ENCODE measurements at regions not wholly inside any gene's neighbourhood (a gene's known extent, or its start where the extent isn't known, plus 50 kb on each side); places are given as distances from the start of the nearest gene placed in this dataset.

DNA sequence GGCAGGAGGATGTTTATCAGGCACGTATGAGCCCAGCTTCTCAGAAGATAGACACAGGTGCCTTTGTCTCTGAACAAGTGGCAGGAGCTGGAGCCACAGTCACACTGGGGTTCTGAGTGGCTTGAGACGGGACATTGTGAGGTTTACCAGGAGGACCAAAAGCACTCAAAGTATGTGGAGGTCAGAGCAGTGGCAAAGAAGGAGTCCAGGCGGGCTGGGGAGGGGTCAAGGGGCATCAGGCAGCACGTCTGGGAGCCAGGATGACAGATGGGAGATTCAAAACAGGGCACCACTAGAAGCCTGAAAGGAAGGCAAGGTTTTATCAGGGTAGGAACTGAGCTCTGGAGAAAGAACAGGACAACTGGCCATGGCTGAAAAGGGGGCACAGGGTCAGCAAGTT is 67.2 kb upstream of the MARCHF10 start:
- TF ChIP-seq, protein P1, sequence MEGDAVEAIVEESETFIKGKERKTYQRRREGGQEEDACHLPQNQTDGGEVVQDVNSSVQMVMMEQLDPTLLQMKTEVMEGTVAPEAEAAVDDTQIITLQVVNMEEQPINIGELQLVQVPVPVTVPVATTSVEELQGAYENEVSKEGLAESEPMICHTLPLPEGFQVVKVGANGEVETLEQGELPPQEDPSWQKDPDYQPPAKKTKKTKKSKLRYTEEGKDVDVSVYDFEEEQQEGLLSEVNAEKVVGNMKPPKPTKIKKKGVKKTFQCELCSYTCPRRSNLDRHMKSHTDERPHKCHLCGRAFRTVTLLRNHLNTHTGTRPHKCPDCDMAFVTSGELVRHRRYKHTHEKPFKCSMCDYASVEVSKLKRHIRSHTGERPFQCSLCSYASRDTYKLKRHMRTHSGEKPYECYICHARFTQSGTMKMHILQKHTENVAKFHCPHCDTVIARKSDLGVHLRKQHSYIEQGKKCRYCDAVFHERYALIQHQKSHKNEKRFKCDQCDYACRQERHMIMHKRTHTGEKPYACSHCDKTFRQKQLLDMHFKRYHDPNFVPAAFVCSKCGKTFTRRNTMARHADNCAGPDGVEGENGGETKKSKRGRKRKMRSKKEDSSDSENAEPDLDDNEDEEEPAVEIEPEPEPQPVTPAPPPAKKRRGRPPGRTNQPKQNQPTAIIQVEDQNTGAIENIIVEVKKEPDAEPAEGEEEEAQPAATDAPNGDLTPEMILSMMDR (conservative IDR thresholded peaks at IDR 0.05; ENCODE audit: low read depth, low read length) = no peak
- no peak for DNase-seq (ENCODE audit: low read depth)
- no peak overlapping the region for H3K4me3 ChIP-seq (ENCODE audit: low read length)

DNA sequence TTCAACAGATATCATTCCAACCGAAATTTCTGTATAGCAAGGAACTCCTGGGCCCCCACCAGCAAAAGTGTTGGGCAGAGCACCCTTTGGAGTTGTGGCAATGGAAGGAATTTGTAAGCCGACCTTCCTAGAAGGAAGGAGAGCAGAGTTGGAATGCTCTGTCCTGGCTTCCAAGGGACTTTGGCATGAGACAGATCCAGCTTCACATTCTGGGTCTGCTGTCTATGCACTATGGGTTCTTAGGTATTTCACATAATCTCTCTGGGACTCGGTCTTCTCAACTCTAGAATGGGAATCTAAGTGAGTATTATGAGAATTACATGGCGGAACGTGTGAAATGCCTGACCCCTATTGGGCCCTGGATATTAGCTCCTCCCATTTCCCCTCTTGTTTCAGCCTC is 63.2 kb upstream of the MARCHF10 start:
- no peak for DNase-seq (ENCODE audit: low read depth)
- TF ChIP-seq, protein P1 (conservative IDR thresholded peaks at IDR 0.05; ENCODE audit: low read depth, low read length) = no peak
- no peak overlapping the region for H3K4me3 ChIP-seq (ENCODE audit: low read length)

DNA sequence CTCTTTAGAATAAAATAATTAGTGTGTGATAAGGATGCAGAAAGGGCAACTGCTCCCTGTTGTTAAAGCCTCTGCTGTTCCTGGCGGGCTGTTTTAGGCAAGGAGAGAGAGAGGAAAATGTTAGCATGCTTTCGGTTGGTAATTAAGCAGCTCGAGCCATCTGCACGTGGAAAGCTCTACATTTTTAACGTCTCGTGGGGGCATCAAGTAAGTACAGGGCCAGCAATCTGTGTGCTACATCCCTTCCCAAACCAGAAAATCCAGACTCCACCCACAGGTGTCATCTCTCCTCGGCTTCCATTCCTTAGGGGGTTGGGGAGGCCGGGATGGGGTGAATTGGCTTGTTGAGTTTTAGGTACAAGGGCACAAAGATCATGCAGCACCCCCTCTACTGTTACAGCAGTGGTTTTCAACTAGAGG is 62.4 kb upstream of the MARCHF10 start:
- DNase-seq (ENCODE audit: low read depth) = no peak
- H3K4me3 ChIP-seq (ENCODE audit: low read length) = no peak overlapping the region
- TF ChIP-seq, protein P1 (conservative IDR thresholded peaks at IDR 0.05; ENCODE audit: low read depth, low read length) = no peak

DNA sequence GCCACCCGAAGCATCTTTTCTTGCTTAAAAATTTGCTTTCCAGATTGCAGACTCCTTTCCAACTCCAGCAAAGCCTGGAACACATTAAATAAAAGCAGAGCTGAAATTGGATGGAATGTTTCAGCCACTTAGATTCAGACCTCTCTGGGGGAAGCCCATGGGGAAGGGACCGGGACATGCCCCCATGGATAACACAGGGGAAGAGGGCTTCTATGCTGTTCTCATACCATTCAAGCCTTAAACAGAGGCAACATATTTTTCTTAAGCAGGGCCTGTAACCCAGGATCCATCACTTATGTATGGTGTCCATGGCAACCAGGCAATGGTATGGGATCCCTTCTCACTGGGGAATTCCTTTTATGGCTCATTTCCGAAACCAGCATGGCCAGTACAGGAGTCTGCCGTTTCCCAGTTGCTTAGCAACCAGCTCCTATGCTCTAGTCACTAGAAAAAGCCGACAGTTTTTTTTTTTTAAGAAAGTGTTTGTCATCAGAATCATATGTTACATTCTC is 62.0 kb upstream of the MARCHF10 start:
- no peak for DNase-seq (ENCODE audit: low read depth)
- TF ChIP-seq, protein P1 (conservative IDR thresholded peaks at IDR 0.05; ENCODE audit: low read depth, low read length) = no peak
- no peak overlapping the region for H3K4me3 ChIP-seq (ENCODE audit: low read length)

DNA sequence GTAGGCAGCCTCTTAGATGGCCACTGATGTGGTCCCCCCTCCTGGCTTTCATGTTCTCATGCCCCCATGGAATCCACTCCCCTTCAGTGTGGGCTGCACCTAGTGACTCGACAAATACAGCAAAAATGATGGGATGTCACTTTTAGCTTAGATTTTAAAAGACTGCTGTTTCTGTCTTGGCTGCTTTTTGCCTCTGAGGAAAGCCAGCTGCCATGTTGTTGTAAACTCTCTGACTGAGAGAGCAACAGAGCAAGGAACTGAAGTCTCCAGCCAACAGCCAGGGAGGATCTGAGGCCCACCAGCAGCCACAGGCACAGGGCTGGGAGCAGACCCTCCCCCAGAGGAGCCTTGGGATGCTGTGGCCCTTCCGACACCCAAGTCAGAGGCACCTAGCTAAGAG is 60.6 kb upstream of the MARCHF10 start:
- no peak overlapping the region for H3K4me3 ChIP-seq (ENCODE audit: low read length)
- no peak for DNase-seq (ENCODE audit: low read depth)
- TF ChIP-seq, protein P1 (conservative IDR thresholded peaks at IDR 0.05; ENCODE audit: low read depth, low read length) = no peak

DNA sequence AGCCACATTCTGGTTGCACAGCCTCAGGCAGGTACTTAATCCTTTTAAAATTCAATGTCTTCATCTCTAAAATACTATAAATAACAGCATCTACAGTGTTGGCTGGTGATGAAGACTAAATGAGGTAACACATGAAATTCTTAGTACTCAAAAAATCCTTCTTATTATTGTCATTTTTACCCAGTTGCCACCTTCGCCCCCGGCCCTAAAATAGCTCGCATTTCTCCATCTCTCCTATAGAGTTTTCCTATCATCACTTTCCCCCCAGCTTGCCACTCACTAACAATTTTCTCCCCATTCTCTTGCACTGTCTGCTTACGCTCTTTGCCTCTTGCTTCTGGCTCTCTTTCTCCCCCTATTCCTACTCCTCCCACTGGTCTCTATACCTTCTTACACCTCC is 59.9 kb upstream of the MARCHF10 start:
- DNase-seq (ENCODE audit: low read depth) = no peak
- TF ChIP-seq, protein P1 (conservative IDR thresholded peaks at IDR 0.05; ENCODE audit: low read depth, low read length) = no peak
- no peak overlapping the region for H3K4me3 ChIP-seq (ENCODE audit: low read length)

DNA sequence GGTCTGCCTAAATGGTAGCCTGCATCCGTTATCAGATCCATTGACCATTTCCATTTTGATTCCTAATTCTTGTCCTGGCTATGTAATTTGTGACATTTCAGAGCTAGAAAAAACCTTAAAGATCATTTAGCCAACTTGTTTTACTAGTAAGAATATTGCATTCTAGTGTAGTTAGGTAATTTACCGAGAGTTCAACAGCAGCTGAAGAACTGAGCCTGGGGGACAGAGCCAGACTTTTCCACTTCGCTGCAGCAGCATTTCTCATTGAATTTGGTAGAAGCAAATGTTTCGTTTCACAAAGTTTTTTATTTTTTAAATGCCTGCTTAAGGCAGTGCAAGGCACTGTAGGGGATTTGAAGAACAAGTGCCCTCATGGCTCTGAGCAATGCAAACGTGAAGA is 59.2 kb upstream of the MARCHF10 start:
- TF ChIP-seq, protein P1 (conservative IDR thresholded peaks at IDR 0.05; ENCODE audit: low read depth, low read length) = no peak
- H3K4me3 ChIP-seq (ENCODE audit: low read length) = no peak overlapping the region
- no peak for DNase-seq (ENCODE audit: low read depth)
